DND-41 (cell line): ENCODE measurements at regions not wholly inside any gene's neighbourhood (a gene's known extent, or its start where the extent isn't known, plus 50 kb on each side); places are given as distances from the start of the nearest gene placed in this dataset.

ENCODE experiments used
- ATAC-seq: fragments of 200-7000 bp; cut with Tn5 transposase; 3 replicates; pipeline ENCODE4 v1.9.1; 2021; ENCODE audit warnings: low read depth; ENCODE audit not compliant: insufficient read depth
- DNase-seq: peaks from one replicate; pipeline ENCODE4 v3.0.0-alpha.2; 2020
- H2AFZ ChIP-seq: 2 replicates; pipeline ENCODE4 v1.6.0; 2012; ENCODE audit warnings: low read depth, low read length
- H3K27ac ChIP-seq: 2 replicates; pipeline ENCODE4 v1.5.1; 2012; ENCODE audit warnings: low read length, inconsistent platforms
- H3K27me3 ChIP-seq: fragments of 200-600 bp; sonication (generic); 2 replicates; pipeline ENCODE4 v1.6.0; 2012; ENCODE audit warnings: low read length, mild to moderate bottlenecking, inconsistent platforms; ENCODE audit not compliant: insufficient read depth, poor library complexity
- H3K36me3 ChIP-seq: 2 replicates; pipeline ENCODE4 v1.5.1; 2012; ENCODE audit warnings: low read length, inconsistent platforms; ENCODE audit not compliant: insufficient read depth
- H3K4me1 ChIP-seq: 2 replicates; pipeline ENCODE4 v1.5.1; 2012; ENCODE audit warnings: mild to moderate bottlenecking, low read length; ENCODE audit not compliant: insufficient read depth
- H3K4me2 ChIP-seq: 2 replicates; pipeline ENCODE4 v1.6.0; 2012; ENCODE audit warnings: mild to moderate bottlenecking, moderate library complexity, low read length, inconsistent platforms; ENCODE audit not compliant: insufficient read depth
- H3K4me3 ChIP-seq, 2 experiments: fragments of 200-600 bp in 1 of 2; shearing (Covaris generic) in 1 of 2; 2 replicates each; pipeline ENCODE4 v1.5.1; 2012 to 2016; ENCODE audit warnings: inconsistent platforms in 2 of 2, low read length in 2 of 2, mild to moderate bottlenecking in 2 of 2, low read depth in 1 of 2, moderate library complexity in 1 of 2
- H3K79me2 ChIP-seq: 2 replicates; pipeline ENCODE4 v1.6.0; 2012; ENCODE audit warnings: low read length, inconsistent platforms; ENCODE audit not compliant: insufficient read depth
- H3K9ac ChIP-seq: 2 replicates; pipeline ENCODE4 v1.6.0; 2012; ENCODE audit warnings: low read depth, mild to moderate bottlenecking, inconsistent platforms, low read length, moderate library complexity
- H3K9me3 ChIP-seq: 2 replicates; pipeline ENCODE4 v1.5.1; 2012; ENCODE audit warnings: low read length, moderate library complexity, mild to moderate bottlenecking, inconsistent platforms; ENCODE audit not compliant: insufficient read depth, severe bottlenecking
- H4K20me1 ChIP-seq: 2 replicates; pipeline ENCODE4 v1.6.0; 2012; ENCODE audit warnings: low read length; ENCODE audit not compliant: insufficient read depth
- EZH2 ChIP-seq: IDR thresholded peaks from 3 replicates; pipeline ENCODE4 v1.6.1; 2012; ENCODE audit warnings: borderline replicate concordance, low read depth, mild to moderate bottlenecking, moderate library complexity, low read length, inconsistent platforms; ENCODE audit not compliant: severe bottlenecking
- TF ChIP-seq, protein P1 (sequence below): IDR thresholded peaks from 2 replicates; pipeline ENCODE4 v1.5.1; 2012; ENCODE audit warnings: borderline replicate concordance, low read length, moderate library complexity, mild to moderate bottlenecking; ENCODE audit not compliant: poor library complexity, severe bottlenecking; ENCODE audit errors: extremely low read depth

DNA sequence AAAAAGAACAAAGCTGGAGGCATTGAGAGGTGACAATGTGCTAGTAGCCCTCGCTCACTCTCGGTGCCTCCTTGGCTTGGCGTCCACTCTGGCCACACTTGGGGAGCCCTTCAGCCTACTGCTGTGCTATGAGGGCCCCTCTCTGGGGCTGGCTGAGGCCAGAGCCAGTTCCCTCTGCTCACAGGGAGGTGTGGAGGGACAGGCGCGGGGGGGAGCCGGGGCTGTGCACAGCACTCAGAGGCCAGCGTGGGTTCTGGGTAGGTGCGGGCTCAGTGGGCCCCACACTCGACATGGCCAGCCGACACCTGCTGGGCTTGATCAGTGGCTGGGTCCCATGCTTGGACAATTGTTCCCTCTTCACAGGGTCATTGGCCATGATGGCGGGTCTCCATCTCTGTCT, 202.5 kb upstream of the GRAMD2B start:
- H4K20me1 ChIP-seq, result no peaks in the 10 kb centered on the region
- H3K79me2 ChIP-seq, result no peaks in the 10 kb centered on the region
- ATAC-seq (no peak), DNase-seq (no peak)
- TF ChIP-seq EZH2, result no peak
- TF ChIP-seq, protein P1, sequence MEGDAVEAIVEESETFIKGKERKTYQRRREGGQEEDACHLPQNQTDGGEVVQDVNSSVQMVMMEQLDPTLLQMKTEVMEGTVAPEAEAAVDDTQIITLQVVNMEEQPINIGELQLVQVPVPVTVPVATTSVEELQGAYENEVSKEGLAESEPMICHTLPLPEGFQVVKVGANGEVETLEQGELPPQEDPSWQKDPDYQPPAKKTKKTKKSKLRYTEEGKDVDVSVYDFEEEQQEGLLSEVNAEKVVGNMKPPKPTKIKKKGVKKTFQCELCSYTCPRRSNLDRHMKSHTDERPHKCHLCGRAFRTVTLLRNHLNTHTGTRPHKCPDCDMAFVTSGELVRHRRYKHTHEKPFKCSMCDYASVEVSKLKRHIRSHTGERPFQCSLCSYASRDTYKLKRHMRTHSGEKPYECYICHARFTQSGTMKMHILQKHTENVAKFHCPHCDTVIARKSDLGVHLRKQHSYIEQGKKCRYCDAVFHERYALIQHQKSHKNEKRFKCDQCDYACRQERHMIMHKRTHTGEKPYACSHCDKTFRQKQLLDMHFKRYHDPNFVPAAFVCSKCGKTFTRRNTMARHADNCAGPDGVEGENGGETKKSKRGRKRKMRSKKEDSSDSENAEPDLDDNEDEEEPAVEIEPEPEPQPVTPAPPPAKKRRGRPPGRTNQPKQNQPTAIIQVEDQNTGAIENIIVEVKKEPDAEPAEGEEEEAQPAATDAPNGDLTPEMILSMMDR, result no peak
- H2AFZ ChIP-seq, result no peak overlapping the region
- H3K9ac ChIP-seq, result no peak overlapping the region
- H3K4me2 ChIP-seq, result no peak overlapping the region
- no peak overlapping the region for H3K4me3 ChIP-seq
- H3K36me3 ChIP-seq, result no peaks in the 10 kb centered on the region
- no peaks in the 10 kb centered on the region for H3K9me3 ChIP-seq
- no peaks in the 10 kb centered on the region for H3K27me3 ChIP-seq
- no peaks in the 10 kb centered on the region for H3K4me1 ChIP-seq
- no peak overlapping the region for H3K27ac ChIP-seq

- TF ChIP-seq EZH2, result no peak
These were observed 194.3 kb upstream of the GRAMD2B start for GRCh38 chr5:126228934-126229333.

GRCh38 chr5:126233256-126233655, 190.0 kb upstream of the GRAMD2B start:
- H3K9ac ChIP-seq, result no peak overlapping the region
- ATAC-seq, result no peak

More at GRCh38 chr5:126228934-126229333, 194.3 kb upstream of the GRAMD2B start:
- H3K4me2 ChIP-seq, result no peak overlapping the region
- H3K9ac ChIP-seq, result no peak overlapping the region
- no peaks in the 10 kb centered on the region for H3K4me1 ChIP-seq
- no peaks in the 10 kb centered on the region for H3K36me3 ChIP-seq
- H3K27me3 ChIP-seq, result no peaks in the 10 kb centered on the region
- H3K27ac ChIP-seq, result no peak overlapping the region
- H3K79me2 ChIP-seq, result no peaks in the 10 kb centered on the region
- peaks cover 8% of the 10 kb centered on the region for H3K9me3 ChIP-seq
- ATAC-seq (no peak), DNase-seq (no peak)
- no peak overlapping the region for H2AFZ ChIP-seq
- H4K20me1 ChIP-seq, result no peaks in the 10 kb centered on the region
- no peak overlapping the region for H3K4me3 ChIP-seq

GRCh38 chr5:126234563-126235195, 188.5 kb upstream of the GRAMD2B start:
- ATAC-seq, result no peak
- H4K20me1 ChIP-seq, result no peaks in the 10 kb centered on the region
- H3K27ac ChIP-seq, result no peak overlapping the region
- H3K27me3 ChIP-seq, result no peaks in the 10 kb centered on the region
- H3K9ac ChIP-seq, result no peak overlapping the region
- no peaks in the 10 kb centered on the region for H3K79me2 ChIP-seq
- H3K36me3 ChIP-seq, result no peaks in the 10 kb centered on the region
- no peak overlapping the region for H2AFZ ChIP-seq
- no peaks in the 10 kb centered on the region for H3K4me1 ChIP-seq
- no peak for DNase-seq
- H3K4me2 ChIP-seq, result no peak overlapping the region
- no peak overlapping the region for H3K4me3 ChIP-seq
- H3K9me3 ChIP-seq, result no peaks in the 10 kb centered on the region
- TF ChIP-seq, protein P1, result peak; percentile 66
- no peak for TF ChIP-seq EZH2

More at GRCh38 chr5:126233256-126233655, 190.0 kb upstream of the GRAMD2B start:
- Histone ChIP-seq H3K27ac (no peak overlapping the region), H3K4me3 (no peak overlapping the region), H4K20me1 (no peaks in the 10 kb centered on the region), H3K27me3 (no peaks in the 10 kb centered on the region), H3K36me3 (no peaks in the 10 kb centered on the region), H3K4me1 (no peaks in the 10 kb centered on the region), H3K4me2 (no peak overlapping the region), H3K79me2 (no peaks in the 10 kb centered on the region), H3K9me3 (peaks cover 8% of the 10 kb centered on the region), H2AFZ (no peak overlapping the region)
- TF ChIP-seq, protein P1, result no peak
- TF ChIP-seq EZH2, result no peak
- DNase-seq, result no peak
